GM23338 (cell line): ENCODE measurements at regions not wholly inside any gene's neighbourhood (a gene's known extent, or its start where the extent isn't known, plus 50 kb on each side); places are given as distances from the start of the nearest gene placed in this dataset.

ENCODE experiments used
- ATAC-seq: fragments of 200-7000 bp; cut with Tn5 transposase; 3 replicates; pipeline ENCODE4 v1.9.1; 2020
- DNase-seq: peaks from one replicate; pipeline ENCODE4 v3.0.0-alpha.2; 2015; ENCODE audit warnings: low spot score
- H2AFZ ChIP-seq: fragments of 200-600 bp; sonication (generic); 2 replicates; pipeline ENCODE4 v1.8.0; 2016; ENCODE audit warnings: antibody characterized with exemption, mild to moderate bottlenecking, moderate library complexity
- H3F3A ChIP-seq: fragments of 200-600 bp; sonication (generic); replicated peaks from 2 replicates; pipeline ENCODE4 v1.8.0; 2017; ENCODE audit warnings: antibody characterized with exemption, mixed run types, low read depth
- H3K27ac ChIP-seq: fragments of 200-600 bp; sonication (generic); 2 replicates; pipeline ENCODE4 v1.6.1; 2016; ENCODE audit warnings: low read depth
- H3K27me3 ChIP-seq: fragments of 200-600 bp; sonication (generic); 2 replicates; pipeline ENCODE4 v1.8.0; 2016; ENCODE audit warnings: mild to moderate bottlenecking, mixed run types, moderate library complexity; ENCODE audit not compliant: insufficient read depth
- H3K36me3 ChIP-seq: fragments of 200-600 bp; sonication (generic); 2 replicates; pipeline ENCODE4 v1.8.0; 2016; ENCODE audit warnings: mild to moderate bottlenecking; ENCODE audit not compliant: insufficient read depth
- H3K4me1 ChIP-seq: fragments of 200-600 bp; sonication (generic); 2 replicates; pipeline ENCODE4 v1.8.0; 2016; ENCODE audit warnings: mild to moderate bottlenecking, moderate library complexity; ENCODE audit not compliant: insufficient read depth
- H3K4me2 ChIP-seq: fragments of 200-600 bp; sonication (generic); 2 replicates; pipeline ENCODE4 v1.7.1; 2017; ENCODE audit warnings: mixed run types
- H3K4me3 ChIP-seq: fragments of 200-600 bp; sonication (generic); 2 replicates; pipeline ENCODE4 v1.6.1; 2016; ENCODE audit warnings: mixed run types
- H3K79me2 ChIP-seq: fragments of 200-600 bp; sonication (generic); replicated peaks from 2 replicates; pipeline ENCODE4 v1.8.0; 2017; ENCODE audit warnings: mild to moderate bottlenecking; ENCODE audit not compliant: insufficient read depth
- H3K9me2 ChIP-seq: fragments of 200-600 bp; sonication (generic); 2 replicates; pipeline ENCODE4 v1.8.0; 2017; ENCODE audit not compliant: insufficient read depth
- H4K20me1 ChIP-seq: fragments of 200-600 bp; sonication (generic); replicated peaks from 2 replicates; pipeline ENCODE4 v1.8.0; 2017; ENCODE audit warnings: mild to moderate bottlenecking; ENCODE audit not compliant: insufficient read depth
- H3K27ac Mint-ChIP-seq: 2 replicates; pipeline ENCODE4 v1.8.0; 2020; ENCODE audit warnings: inconsistent platforms, mild to moderate bottlenecking, moderate library complexity, mixed read lengths
- H3K27me3 Mint-ChIP-seq: 3 replicates; pipeline ENCODE4 v1.8.0; 2022; ENCODE audit warnings: low read depth, mild to moderate bottlenecking, moderate library complexity, mixed read lengths, inconsistent platforms; ENCODE audit not compliant: insufficient read depth, poor library complexity
- H3K36me3 Mint-ChIP-seq: 3 replicates; pipeline ENCODE4 v1.8.0; 2021; ENCODE audit warnings: low read depth, mild to moderate bottlenecking, inconsistent platforms, moderate library complexity, mixed read lengths
- H3K4me1 Mint-ChIP-seq: 3 replicates; pipeline ENCODE4 v1.8.0; 2020; ENCODE audit warnings: mild to moderate bottlenecking, inconsistent platforms, mixed read lengths
- H3K4me3 Mint-ChIP-seq: 3 replicates; pipeline ENCODE4 v1.8.0; 2021; ENCODE audit warnings: moderate library complexity, mild to moderate bottlenecking, inconsistent platforms, mixed read lengths
- H3K9me3 Mint-ChIP-seq: 3 replicates; pipeline ENCODE4 v1.8.0; 2020; ENCODE audit warnings: moderate library complexity, mild to moderate bottlenecking, inconsistent platforms, mixed read lengths
- CREB1 ChIP-seq: fragments of 250-450 bp; sonication (Bioruptor Pico); IDR thresholded peaks from 2 replicates; pipeline ENCODE4 v1.5.0; 2020; ENCODE audit warnings: low read depth, mild to moderate bottlenecking, moderate library complexity
- EZH2phosphoT487 ChIP-seq: fragments of 200-600 bp; sonication (generic); IDR thresholded peaks from one replicate; pipeline ENCODE4 v1.8.1; 2018; ENCODE audit warnings: antibody characterized with exemption; ENCODE audit not compliant: unreplicated experiment
- JUNB ChIP-seq: IDR thresholded peaks from one replicate; pipeline ENCODE4 v1.6.1; 2016; ENCODE audit warnings: antibody characterized with exemption; ENCODE audit not compliant: unreplicated experiment
- NANOG ChIP-seq: IDR thresholded peaks from 2 replicates; pipeline ENCODE4 v1.6.1; 2016; ENCODE audit warnings: antibody characterized with exemption, borderline replicate concordance
- POLR2AphosphoS5 ChIP-seq: IDR thresholded peaks from 2 replicates; pipeline ENCODE4 v1.6.1; 2016; ENCODE audit warnings: antibody characterized with exemption, low read depth
- STAT1 ChIP-seq: IDR thresholded peaks from one replicate; pipeline ENCODE4 v1.6.1; 2016; ENCODE audit warnings: antibody characterized with exemption; ENCODE audit not compliant: unreplicated experiment
- ZNF114 ChIP-seq: fragments of 250-450 bp; sonication (Bioruptor Pico); IDR thresholded peaks from 2 replicates; pipeline ENCODE4 v1.5.0; 2020; ENCODE audit warnings: mild to moderate bottlenecking, moderate library complexity
- TF ChIP-seq, protein P1 (sequence below): fragments of 250-450 bp; sonication (Bioruptor Pico); IDR thresholded peaks from 2 replicates; pipeline ENCODE4 v1.5.0; 2020; ENCODE audit warnings: mild to moderate bottlenecking, moderate library complexity

DNA sequence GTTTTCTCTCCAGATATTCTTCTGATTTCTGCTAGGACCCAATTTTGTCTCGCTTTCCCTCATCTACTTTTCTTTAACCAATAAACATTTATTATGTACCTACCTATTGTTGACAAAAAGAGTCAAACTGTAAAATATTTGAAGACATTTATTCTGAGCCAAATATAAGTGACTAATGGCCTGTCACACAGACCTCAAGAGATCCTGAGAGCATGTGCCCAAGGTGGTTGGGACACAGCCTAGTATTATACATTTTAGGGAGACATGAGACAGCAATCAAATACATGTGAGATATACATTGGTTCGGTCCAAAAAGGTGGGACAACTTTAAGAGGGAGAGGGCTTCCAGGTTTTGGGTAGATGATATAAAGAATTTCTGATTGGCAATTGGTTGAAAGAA, 191.8 kb downstream of the NXNL2 start:
- no peaks in the 10 kb centered on the region for H3K27me3 ChIP-seq
- H3K36me3 Mint-ChIP-seq: no peaks in the 10 kb centered on the region; the same call in 2 of the 3 replicates
- H3K4me3 Mint-ChIP-seq: no peak overlapping the region
- ATAC-seq: no peak
- H3K36me3 ChIP-seq: no peaks in the 10 kb centered on the region
- H3K4me1 ChIP-seq: peaks cover 9% of the 10 kb centered on the region; the same call in 1 of the 2 replicates
- TF ChIP-seq NANOG: no peak
- no peak for TF ChIP-seq POLR2AphosphoS5
- no peak for TF ChIP-seq JUNB
- no peak overlapping the region for H3K27ac Mint-ChIP-seq
- no peak overlapping the region for H3K27ac ChIP-seq
- H3K4me1 Mint-ChIP-seq: peaks cover 26% of the 10 kb centered on the region
- H3K27me3 Mint-ChIP-seq: no peaks in the 10 kb centered on the region
- peaks cover 15% of the 10 kb centered on the region; the same call in 1 of the 2 replicates for H3K9me2 ChIP-seq
- H3K4me3 ChIP-seq: no peak overlapping the region
- H3F3A ChIP-seq: no peaks in the 10 kb centered on the region
- peaks cover 4% of the 10 kb centered on the region; the same call in 2 of the 3 replicates for H3K9me3 Mint-ChIP-seq
- DNase-seq: no peak
- no peak overlapping the region for H2AFZ ChIP-seq
- no peaks in the 10 kb centered on the region for H4K20me1 ChIP-seq
- no peaks in the 10 kb centered on the region for H3K79me2 ChIP-seq
- no peak overlapping the region for H3K4me2 ChIP-seq

DNA sequence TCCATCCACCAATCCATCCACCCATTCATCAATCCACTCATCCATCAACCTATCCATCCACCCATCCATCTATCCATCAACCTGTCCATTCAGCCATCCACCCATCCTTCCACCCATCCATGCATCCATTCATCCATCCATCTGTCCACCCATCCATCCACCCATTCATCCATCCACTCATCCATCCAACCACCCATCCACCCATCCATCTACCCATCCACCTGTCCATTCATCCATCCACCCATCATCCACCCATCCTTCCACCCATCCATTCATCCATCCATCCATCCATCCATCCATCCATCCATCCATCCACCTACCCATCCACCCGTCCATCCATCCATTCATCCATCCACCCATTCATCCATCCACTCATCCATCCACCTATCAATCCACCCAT, 195.8 kb downstream of the NXNL2 start:
- TF ChIP-seq POLR2AphosphoS5 (no peak), CREB1 (CRISPR knock-in tag) (no peak), JUNB (no peak), ZNF114 (CRISPR knock-in tag) (no peak), STAT1 (no peak), EZH2phosphoT487 (no peak)
- TF ChIP-seq, protein P1, sequence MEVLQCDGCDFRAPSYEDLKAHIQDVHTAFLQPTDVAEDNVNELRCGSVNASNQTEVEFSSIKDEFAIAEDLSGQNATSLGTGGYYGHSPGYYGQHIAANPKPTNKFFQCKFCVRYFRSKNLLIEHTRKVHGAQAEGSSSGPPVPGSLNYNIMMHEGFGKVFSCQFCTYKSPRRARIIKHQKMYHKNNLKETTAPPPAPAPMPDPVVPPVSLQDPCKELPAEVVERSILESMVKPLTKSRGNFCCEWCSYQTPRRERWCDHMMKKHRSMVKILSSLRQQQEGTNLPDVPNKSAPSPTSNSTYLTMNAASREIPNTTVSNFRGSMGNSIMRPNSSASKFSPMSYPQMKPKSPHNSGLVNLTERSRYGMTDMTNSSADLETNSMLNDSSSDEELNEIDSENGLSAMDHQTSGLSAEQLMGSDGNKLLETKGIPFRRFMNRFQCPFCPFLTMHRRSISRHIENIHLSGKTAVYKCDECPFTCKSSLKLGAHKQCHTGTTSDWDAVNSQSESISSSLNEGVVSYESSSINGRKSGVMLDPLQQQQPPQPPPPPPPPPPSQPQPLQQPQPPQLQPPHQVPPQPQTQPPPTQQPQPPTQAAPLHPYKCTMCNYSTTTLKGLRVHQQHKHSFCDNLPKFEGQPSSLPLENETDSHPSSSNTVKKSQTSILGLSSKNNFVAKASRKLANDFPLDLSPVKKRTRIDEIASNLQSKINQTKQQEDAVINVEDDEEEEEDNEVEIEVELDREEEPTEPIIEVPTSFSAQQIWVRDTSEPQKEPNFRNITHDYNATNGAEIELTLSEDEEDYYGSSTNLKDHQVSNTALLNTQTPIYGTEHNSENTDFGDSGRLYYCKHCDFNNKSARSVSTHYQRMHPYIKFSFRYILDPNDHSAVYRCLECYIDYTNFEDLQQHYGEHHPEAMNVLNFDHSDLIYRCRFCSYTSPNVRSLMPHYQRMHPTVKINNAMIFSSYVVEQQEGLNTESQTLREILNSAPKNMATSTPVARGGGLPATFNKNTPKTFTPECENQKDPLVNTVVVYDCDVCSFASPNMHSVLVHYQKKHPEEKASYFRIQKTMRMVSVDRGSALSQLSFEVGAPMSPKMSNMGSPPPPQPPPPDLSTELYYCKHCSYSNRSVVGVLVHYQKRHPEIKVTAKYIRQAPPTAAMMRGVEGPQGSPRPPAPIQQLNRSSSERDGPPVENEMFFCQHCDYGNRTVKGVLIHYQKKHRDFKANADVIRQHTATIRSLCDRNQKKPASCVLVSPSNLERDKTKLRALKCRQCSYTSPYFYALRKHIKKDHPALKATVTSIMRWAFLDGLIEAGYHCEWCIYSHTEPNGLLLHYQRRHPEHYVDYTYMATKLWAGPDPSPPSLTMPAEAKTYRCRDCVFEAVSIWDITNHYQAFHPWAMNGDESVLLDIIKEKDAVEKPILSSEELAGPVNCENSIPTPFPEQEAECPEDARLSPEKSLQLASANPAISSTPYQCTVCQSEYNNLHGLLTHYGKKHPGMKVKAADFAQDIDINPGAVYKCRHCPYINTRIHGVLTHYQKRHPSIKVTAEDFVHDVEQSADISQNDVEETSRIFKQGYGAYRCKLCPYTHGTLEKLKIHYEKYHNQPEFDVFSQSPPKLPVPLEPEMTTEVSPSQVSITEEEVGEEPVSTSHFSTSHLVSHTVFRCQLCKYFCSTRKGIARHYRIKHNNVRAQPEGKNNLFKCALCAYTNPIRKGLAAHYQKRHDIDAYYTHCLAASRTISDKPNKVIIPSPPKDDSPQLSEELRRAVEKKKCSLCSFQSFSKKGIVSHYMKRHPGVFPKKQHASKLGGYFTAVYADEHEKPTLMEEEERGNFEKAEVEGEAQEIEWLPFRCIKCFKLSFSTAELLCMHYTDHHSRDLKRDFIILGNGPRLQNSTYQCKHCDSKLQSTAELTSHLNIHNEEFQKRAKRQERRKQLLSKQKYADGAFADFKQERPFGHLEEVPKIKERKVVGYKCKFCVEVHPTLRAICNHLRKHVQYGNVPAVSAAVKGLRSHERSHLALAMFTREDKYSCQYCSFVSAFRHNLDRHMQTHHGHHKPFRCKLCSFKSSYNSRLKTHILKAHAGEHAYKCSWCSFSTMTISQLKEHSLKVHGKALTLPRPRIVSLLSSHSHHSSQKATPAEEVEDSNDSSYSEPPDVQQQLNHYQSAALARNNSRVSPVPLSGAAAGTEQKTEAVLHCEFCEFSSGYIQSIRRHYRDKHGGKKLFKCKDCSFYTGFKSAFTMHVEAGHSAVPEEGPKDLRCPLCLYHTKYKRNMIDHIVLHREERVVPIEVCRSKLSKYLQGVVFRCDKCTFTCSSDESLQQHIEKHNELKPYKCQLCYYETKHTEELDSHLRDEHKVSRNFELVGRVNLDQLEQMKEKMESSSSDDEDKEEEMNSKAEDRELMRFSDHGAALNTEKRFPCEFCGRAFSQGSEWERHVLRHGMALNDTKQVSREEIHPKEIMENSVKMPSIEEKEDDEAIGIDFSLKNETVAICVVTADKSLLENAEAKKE (CRISPR knock-in tag): no peak
- no peak overlapping the region for H3K4me3 Mint-ChIP-seq
- no peak for ATAC-seq

More for the DNA sequence above, 195.8 kb downstream of the NXNL2 start:
- Mint-ChIP-seq H3K27me3 (no peaks in the 10 kb centered on the region), H3K4me1 (peaks cover 12% of the 10 kb centered on the region), H3K9me3 (peaks cover 4% of the 10 kb centered on the region; the same call in 2 of the 3 replicates), H3K36me3 (no peaks in the 10 kb centered on the region; the same call in 2 of the 3 replicates), H3K27ac (no peak overlapping the region)
- Histone ChIP-seq H4K20me1 (no peaks in the 10 kb centered on the region), H3K36me3 (no peaks in the 10 kb centered on the region), H3K79me2 (no peaks in the 10 kb centered on the region), H3K4me2 (no peak overlapping the region), H3F3A (no peaks in the 10 kb centered on the region), H3K27me3 (no peaks in the 10 kb centered on the region), H3K4me1 (no peaks in the 10 kb centered on the region), H3K27ac (no peak overlapping the region), H2AFZ (no peak overlapping the region), H3K4me3 (no peak overlapping the region), H3K9me2 (peaks cover 6% of the 10 kb centered on the region; the same call in 1 of the 2 replicates)
- no peak for DNase-seq
